ENCODE measurements at regions not wholly inside any gene's neighbourhood (a gene's known extent, or its start where the extent isn't known, plus 50 kb on each side); places are given as distances from the start of the nearest gene placed in this dataset.

GRCh38 chr18:24679062-24679461 is 218.6 kb downstream of the HRH4 start:
- TF ChIP-seq CTCF (IDR thresholded peaks at IDR 0.05) (no peak), POLR2A (IDR thresholded peaks at IDR 0.05; ENCODE audit: low read depth) (no peak), EP300 (IDR thresholded peaks at IDR 0.05) (no peak), POLR2AphosphoS5 (IDR thresholded peaks at IDR 0.05) (no peak)
